ENCODE measurements at regions not wholly inside any gene's neighbourhood (a gene's known extent, or its start where the extent isn't known, plus 50 kb on each side); places are given as distances from the start of the nearest gene placed in this dataset.

DNA sequence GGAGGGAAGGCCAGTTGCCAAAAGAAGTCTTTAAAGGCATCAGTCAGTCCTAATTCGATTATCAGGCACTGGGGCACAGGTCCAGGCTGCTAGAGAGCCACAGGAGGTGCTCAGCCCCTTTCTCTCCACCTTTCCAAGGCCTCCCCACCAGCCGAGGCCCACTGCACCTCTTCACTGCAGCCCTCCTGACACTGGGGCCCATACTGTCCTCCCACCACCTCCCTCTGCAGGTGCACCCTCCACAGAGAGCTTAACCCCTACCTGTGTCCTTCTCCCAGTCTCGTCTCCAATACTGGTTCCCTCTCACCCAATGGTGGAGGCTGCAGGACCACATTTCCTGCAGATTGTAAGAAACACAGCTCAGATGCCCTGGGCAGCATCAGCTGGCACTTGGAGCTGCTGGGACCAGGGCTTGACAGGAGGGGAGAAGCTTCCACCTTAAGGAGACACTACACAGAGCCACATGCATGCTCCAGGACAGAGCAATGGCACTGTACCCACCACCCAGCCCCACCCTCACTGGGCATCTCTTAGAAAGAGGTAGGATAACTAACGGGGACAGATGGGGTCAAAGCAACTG lies 81.6 kb upstream of the PRR20G start:
- DNase-seq: no peak

DNA sequence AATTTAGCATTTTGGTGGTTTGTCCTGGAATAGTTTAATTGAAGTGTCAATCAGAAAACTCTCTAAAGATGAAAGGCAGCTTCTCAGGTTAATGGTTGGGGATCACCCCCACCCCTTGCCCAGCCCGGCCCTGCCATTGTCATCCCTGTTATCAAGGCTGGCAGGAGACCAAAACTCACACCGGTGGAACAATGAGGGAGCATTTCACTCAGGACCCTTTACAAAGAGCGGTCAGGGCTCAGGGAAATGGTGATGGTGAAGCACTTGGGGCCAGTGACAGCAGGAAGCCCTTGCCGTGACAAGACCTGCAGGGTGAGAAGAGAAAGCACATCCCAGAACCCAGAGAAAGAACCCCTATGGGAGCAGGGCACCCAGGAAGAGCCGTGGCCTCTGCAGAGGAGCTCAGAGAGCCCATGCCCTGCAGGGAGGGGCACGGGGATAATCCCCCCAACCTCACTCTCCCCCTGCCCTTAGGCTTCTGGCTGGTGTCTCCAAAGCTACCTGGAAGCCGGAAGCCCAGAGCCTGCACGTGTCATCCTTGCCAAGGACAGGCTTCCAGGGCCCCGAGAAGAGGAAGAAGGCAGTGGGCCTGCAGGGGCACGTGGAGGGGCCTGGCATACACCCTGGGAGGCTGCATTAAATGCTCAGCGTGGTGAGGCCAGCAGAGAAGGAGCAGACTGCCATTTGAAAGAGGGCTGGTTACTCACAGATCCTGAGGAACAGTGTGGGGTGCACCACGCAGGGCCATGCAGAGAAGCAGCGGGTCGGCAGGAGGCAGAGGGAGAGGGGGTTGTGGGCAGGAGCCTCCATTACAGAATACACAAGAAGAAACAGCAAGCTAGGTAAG lies 80.6 kb upstream of the PRR20G start:
- DNase-seq: no peak

DNA sequence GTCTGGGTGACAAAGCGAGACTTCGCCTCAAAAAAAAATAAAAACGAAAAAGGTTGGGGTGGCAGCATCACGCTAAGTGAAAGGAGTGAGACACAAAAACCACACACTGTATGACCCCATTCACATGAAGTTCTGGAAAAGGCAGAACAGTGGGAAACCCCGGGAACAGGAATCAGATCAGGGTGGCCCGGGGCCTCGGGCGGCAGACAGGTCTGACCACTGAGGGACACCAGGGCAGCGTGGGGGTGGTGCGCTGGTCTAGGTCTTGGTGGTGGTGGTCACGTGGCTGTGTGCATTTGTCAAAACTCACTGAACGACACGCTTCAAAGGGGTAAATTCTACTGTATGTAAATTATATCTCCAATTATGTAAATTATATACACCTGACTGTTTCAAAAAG lies 79.7 kb upstream of the PRR20G start:
- no peak for DNase-seq

DNA sequence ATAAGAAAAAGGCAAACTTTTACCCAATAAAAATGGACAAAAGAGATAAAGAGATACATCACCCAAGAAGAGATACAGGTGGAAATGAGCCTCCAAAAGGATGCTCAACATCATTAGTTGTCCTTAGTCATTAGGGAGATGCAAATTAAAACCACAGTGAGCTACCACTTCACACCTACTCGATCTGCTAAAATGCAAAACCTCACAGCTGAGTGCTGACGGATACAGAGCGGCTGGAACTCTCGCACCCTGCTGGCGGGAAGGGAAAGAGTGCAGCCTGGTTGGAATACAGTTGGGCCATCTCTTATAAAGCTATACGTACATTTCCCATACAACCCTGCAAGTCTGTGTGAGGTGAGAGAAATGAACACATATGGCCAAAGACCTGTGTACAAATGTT lies 78.5 kb upstream of the PRR20G start:
- DNase-seq: no peak

GRCh38 chr3:127365163-127365798 lies 77.4 kb upstream of the PRR20G start:
- no peak for DNase-seq

- DNase-seq: no peak
Measured at GRCh38 chr3:127363891-127364290, 76.0 kb upstream of the PRR20G start.

DNA sequence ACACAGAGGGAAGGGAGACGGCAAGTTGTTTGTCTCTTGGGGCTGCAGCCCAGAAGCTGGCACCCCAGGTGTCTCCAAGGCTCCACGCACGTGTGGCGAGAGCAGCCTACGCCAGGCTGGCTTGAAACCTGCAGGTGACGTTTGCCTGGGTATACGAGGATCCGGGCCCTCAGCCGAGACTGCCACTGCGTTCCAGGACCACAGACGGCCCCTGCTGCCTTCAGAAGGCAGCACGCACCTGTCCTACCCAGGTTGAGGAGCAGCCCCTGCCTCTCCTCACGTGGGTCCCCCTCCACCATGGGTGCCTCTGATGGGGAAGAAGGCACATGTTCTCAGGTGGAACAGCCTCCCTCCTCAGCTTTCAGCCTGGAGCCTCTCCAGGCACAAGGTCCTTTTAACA lies 75.3 kb upstream of the PRR20G start:
- no peak for DNase-seq

- no peak for DNase-seq
Measured at GRCh38 chr3:127360647-127361046, 72.8 kb upstream of the PRR20G start.

DNA sequence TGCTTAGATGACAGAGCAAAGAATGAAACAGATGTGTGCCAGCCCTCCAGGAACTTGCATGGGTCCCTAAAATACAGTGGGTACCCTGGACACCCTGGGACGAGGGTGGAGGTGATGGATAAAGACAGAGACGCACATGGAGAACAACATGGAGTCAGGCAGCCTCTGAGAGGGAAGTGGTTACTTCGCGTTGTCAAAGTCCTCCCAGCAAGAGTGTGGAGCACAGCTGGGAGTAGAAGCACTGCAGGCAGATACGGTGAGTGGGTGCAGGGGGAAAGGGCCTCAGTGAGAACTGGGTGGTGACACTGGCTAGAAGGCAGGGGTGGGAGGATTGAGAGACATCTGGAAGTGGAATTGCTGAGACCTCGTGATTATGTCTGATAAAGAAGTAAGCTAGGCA lies 70.8 kb upstream of the PRR20G start:
- no peak for DNase-seq

GRCh38 chr3:127356381-127356780 lies 68.5 kb upstream of the PRR20G start:
- no peak for DNase-seq

GRCh38 chr3:127354761-127355160 lies 66.9 kb upstream of the PRR20G start:
- no peak for DNase-seq

DNA sequence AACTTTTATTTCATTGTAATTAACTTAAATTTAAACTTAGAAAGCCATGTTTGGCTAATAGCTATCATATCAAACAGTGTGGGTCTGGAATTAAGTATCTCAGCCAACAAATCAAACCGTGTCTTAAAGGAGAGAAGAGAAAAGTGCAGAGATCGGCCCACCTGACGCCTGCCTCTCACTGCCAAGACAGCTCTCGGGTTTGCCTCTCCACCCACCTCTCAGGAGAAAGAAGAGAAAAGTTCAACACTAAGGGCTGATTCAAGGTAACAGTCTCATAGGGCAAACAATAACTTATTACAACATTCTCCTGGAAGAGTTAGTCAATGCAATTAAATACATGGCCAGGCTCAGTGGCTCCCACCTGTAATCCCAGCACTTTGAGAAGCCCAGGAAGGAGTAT lies 64.8 kb upstream of the PRR20G start:
- no peak for DNase-seq

GRCh38 chr3:127351775-127352350 lies 64.0 kb upstream of the PRR20G start:
- DNase-seq: no peak

- no peak for DNase-seq
Measured at GRCh38 chr3:127351321-127351720, 63.5 kb upstream of the PRR20G start.

- DNase-seq: no peak
Measured at GRCh38 chr3:127350172-127351050, 62.6 kb upstream of the PRR20G start.

DNA sequence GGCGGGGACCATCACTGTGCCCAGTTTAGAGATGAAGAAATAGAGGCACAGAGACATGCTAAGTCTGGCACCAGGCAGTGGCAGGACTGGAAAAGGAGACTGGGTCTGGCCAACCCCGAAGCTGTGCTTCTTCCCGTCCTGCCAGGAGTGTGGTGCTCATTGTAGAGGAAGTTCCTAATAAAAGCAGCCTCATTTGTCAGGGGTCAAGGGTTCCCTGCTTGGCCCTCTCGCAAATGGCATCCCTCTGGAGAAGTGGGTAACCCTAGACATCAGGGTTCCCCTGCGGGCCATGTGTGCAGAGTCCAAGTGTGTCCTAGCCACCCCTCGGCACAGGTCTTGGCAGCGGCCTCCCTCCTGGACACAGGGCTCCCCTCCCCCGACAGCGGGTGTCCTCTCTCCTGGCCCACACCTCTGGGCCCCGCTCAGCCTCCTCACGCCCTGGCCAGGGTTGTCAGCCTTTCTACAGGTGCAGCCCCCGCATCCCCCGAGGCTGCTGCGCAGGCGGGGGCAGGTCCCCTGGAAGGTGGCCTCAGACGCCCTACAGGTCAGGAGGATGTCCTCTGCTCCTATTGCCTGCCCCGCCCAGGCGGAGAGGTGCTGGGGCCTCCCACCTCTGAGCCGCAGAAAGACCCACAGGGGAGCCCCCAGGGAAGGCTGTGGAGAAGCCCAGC lies 61.8 kb upstream of the PRR20G start:
- DNase-seq: no peak

DNA sequence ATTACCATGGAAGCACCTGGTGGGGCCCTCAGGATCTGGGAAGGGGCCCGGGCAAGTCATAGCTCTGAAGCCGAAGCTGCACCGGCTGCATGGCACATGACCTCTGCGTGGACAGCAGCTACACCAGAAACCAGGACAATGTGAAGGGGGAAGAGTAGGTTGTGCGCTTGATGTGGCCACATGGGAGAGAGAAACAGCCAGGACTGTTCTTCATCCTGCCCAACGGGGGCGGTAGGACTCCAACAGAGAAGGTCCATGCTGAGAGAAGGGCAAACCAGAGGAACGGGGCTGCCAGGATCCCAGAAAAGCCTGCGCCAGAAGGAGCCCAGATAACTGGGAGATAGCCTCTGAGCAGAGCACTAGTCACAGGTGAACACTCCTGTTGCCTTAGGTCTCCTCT lies 54.9 kb upstream of the PRR20G start:
- DNase-seq: no peak

GRCh38 chr3:127339928-127340861 lies 52.3 kb upstream of the PRR20G start:
- no peak for DNase-seq

GRCh38 chr3:127339016-127339415 lies 51.2 kb upstream of the PRR20G start:
- DNase-seq: no peak

DNA sequence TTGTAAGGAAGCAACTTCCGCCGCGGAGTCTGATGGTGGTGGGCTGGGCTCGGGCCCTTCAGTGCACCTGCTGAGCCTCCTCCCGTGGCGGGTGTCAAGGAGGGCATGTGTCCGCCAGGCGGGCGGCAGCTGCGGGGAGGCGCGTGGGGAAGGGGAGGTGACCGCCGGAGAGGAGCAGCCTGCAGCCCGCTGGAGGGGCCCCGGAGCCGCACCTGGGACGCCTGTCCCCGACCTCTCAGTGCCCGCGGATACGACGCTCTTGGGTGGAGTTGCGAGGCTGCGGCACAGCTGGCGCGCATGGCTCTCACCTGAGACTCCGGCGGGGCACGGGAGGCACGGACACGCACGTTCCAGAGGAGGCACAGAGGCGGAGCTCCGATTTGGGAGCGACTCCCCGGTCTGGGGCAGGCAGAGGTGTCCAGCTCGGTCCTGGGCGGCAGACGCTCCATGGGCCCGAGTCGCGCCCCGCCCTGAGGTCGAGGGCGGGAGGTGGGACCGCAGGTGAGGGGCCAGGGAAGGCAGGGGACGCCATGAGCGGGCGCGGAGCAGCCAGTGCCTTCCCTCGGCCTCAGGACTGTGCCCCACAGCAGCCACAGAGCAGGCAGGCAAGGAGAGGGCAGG lies 50.2 kb upstream of the PRR20G start:
- no peak for DNase-seq

All from activated CD4-positive, alpha-beta T cell treated with anti-CD3 and anti-CD28 coated beads, Interleukin-2, amount 50 U/mL, for 16 hours (primary cell).